UCSD-AML1 (cell line): ENCODE measurements at regions not wholly inside any gene's neighbourhood (a gene's known extent, or its start where the extent isn't known, plus 50 kb on each side); places are given as distances from the start of the nearest gene placed in this dataset.

Experiments
- DNase-seq: peaks from one replicate; lab custom pipeline; 2025; ENCODE audit not compliant: unreplicated experiment; lab: John Stamatoyannopoulos, UW

DNA sequence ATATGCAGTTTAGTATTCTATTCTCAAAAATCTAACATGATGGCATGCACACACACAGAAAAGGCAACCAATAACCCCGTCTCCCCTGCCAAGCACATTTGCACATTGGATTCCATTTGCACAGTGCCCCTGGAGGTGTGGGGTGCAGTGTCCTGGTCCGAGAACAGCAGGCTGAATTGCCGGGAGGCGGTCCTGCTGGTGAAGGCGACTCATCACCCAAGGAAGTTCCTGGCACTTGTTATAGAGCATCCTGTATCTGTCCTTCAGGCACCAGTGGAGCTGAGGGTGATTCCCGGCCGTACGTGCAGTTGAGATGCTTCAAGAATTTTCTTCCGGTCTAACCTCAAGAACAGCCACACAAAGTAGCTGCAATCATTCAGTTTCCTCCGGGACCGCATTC lies 73.0 kb upstream of the RAB12 start:
- no peak for DNase-seq

DNA sequence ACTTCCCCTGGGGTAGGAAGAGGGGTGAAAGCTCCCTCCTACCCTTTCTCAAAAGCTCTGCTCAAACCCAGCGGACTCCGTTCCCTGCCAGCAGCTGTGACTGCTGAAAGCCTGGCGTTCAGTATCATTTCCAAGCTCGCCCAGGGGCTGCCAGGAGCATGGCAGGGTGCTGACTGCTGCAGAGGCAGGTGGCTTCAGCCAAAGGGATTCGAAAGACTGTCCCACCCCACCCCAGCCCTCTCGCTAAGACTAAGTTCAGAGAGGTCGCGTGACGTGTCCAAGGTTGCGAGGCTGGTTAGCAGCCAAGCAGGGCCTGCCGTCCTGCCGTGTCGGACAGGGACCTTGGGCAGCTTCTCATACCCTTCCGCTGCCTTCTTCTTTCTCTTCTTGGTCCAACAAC lies 72.3 kb upstream of the RAB12 start:
- no peak for DNase-seq

DNA sequence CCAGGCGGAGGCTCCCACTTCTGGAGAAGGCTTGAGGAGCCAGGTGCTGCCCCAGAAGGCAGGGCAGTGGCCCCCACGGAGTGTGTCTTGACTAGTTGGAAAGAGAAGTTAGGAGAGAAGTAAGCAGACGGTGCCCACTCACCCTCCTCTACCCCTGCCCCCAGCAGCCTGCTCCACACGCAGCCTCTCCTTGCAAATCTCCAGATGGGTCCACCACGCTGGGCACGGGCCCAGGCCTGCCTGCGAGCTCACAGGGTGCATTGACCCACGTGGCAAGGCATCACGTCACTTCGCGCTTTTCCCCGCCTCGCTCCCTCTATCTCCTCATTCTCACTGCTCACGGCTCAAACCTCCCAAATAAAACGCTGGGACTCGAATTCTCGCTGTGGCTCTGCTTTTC lies 71.8 kb upstream of the RAB12 start:
- no peak for DNase-seq

DNA sequence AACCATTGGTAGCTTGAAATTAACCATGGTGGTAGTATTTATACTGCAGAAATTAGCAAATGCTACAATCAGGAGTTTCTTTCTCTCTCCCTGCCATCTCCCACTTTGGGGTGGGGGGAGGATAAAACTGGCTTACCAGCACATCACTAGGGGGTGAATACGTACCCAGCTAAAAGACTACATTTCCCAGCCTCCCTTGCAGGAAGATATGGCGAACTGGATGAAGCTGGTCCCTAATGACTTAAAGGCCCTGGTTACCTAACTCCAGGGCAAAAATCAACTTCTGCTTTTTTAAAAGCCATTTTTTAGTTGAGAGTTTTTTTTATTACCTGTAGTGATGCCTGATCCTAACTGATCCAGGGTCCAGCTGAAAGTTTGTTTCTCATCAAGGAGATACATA lies 70.3 kb upstream of the RAB12 start:
- DNase-seq, result no peak

DNA sequence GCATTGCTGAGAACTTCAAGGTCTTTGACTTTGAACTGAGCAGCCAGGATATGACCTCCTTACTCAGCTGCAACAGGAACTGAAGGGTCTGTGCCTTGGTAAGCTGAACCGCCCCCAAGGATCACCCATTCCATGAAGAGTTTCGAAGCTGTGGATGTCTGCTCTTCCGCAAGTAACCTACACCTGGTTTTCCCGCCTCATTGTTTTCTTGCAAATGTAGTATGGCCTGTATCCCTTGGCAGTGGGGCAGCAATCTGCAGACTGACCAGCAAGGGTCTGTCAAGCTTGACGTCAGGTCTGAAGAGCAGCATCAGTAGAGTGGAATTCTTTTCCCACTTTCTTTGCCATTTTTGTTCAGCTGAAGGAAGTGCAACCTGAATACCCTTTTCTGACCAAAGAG lies 62.6 kb upstream of the RAB12 start:
- DNase-seq, result no peak

DNA sequence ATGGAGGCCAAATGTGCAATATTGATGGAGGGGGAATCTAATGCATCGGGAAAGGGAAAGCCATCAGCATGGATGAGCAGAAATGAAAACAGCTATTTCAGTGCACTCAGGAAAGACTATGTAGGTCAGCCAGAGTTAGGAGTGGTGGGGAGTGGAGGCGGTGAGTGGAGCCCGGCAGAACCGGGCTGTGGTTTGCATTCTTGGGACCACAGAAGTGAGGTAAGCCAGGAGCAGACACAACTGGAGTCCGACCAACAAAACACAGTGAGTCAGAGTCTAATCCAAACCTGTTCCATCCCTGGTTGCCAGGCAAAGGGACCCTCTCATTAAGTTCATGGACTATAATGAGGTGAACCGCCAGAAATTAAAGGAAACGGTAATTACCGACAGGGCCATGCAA lies 61.1 kb upstream of the RAB12 start:
- no peak for DNase-seq

DNA sequence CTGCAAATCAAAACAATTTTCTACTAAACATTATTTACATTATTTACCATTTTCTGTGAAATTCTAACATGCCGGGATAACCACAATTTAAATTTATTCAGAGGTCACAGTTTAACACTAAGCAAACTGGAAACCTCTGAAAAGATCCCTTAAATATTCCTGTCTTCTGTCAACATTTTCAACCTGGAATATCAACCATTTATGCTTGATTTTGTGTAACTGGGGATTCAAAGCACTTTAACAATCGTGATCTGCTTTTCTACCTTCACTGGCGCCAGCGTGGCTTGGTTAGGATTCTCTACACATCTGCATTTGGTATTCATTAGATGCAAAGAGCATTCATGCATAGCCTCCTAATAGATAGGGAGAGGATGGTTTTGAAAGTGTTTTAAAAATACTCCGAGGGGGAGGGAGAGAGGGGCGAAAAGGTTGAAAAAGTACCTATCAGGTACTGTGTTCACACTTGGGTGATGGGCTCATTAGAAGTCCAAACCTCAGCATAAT lies 59.9 kb upstream of the RAB12 start:
- no peak for DNase-seq

DNA sequence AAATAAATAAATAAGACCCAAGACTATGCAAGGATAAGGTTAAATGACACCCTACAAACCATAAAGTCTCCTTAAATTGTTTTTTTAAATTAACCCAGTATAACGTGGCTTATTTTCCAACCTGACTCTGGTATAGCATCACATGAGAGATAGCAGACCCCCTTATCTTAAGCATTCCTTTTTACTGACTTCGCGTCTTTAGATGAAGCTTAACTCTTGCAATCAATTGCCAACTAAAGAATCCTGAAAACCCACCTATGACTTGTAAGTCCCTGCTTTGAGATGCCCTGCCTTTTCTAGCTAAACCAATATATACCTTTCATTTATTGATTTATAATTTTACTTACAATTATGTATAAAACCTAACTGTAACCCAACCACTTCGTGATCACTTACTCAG lies 57.1 kb upstream of the RAB12 start:
- no peak for DNase-seq

DNA sequence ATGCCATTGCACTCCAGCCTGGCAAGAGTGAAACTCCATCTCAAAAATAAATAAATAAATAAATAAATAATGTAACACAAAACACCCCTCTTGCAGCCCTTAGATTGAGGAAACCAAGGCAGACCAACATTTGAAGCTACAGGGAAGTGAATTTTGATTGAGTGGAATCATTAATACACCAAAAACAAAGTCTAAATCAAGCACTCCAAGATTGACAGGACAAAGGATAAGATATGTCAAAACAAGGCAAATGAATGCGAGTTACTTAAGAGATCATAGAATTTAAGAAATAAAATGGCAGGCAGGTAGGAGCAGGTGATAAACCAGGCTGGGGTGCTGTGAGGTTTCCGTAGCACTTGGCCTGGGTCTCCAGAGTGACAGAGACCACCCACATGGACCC lies 54.9 kb upstream of the RAB12 start:
- no peak for DNase-seq

DNA sequence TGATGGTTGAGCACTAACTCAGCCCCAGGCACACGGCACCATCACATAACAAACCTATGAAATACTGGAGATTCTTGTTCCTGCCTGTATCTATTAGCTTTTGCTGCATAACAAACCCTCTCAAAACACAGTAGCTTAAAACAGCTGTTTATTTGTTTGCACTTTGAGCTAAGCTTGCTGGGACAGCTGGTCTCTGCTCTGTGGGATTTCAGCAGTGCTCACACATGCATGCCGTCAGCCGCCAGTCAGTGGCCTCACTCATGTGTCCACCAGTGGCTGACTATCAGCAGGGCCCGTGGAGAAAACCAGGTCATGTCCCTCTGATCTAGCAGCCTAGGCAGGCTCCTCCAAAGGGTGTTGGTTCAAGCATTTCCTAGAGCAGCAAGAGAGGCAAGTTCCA lies 52.8 kb upstream of the RAB12 start:
- no peak for DNase-seq
